GM12873 (cell line): ENCODE measurements at regions not wholly inside any gene's neighbourhood (a gene's known extent, or its start where the extent isn't known, plus 50 kb on each side); places are given as distances from the start of the nearest gene placed in this dataset.

Source experiments
- CTCF ChIP-seq: IDR thresholded peaks from 2 replicates; pipeline ENCODE4 v1.5.1; 2012; ENCODE audit warnings: low read depth, mild to moderate bottlenecking, moderate library complexity, low read length, control low read depth; ENCODE audit not compliant: insufficient read depth; ENCODE audit errors: missing control alignments

GRCh38 chr10:2464483-2464882 is 602.9 kb upstream of the PFKP start:
- no peak for TF ChIP-seq CTCF

GRCh38 chr10:2463316-2463715 is 604.0 kb upstream of the PFKP start:
- no peak for TF ChIP-seq CTCF

DNA sequence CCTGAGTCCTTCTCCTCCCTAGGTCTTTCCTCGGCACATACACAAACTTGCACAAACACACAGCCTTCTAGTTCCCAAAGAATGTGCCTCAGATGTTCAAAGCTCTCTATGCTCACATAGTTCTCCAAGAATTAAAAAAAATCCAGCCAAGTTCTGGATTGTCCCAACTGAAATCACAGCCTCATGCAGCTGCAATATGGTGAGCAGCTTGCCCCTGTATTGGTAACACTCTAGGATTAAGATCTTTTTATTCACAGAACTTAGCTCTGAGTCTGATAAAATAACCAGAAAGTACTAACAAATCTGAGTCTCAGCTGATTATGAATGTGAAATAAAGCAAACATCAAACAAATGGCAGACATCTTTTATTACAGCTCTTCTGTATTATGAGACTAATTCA is 604.8 kb upstream of the PFKP start:
- no peak for TF ChIP-seq CTCF

DNA sequence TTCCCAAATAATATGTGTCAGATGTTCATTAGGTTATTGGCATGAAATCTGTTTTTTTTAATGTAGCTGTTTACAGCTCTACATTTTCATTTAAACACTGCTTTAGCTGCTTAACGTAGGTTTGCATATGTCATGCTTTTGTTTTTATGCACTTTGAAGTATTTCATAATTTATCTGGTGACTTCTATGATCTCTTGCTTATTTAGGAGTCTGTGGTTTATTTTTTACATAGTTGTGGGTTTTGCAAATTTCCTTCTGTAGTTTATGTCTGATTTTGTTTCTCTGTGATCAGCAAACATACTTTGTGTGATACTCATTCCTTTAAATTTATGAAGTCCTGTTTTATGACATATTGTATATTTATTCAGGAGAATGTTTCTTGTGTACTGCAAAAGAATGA is 606.5 kb upstream of the PFKP start:
- no peak for TF ChIP-seq CTCF

- no peak for TF ChIP-seq CTCF
These were observed 607.6 kb upstream of the PFKP start for GRCh38 chr10:2459713-2460112.

GRCh38 chr10:2456834-2457233 is 610.5 kb upstream of the PFKP start:
- no peak for TF ChIP-seq CTCF

- no peak for TF ChIP-seq CTCF
These were observed 622.0 kb upstream of the PFKP start for GRCh38 chr10:2445370-2445769.

DNA sequence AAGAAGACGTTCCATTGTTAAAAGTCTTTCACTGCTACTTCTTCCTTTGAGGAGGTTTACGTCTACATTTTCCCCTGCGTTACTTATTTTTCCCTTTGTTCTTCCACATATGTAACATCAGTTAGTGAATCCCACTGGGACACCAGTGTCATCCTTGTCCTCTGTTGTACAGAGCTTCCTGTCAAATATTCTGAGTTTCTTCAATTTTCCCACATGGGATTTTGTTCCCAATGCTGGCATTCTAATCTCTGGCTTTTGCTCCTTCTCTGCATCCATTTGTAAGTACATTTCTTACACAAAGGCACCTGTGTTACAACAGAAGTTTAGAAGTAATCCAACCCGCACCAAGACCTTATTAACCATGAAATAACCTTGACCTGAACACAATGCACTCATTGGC is 627.4 kb upstream of the PFKP start:
- no peak for TF ChIP-seq CTCF
